ENCODE measurements at regions not wholly inside any gene's neighbourhood (a gene's known extent, or its start where the extent isn't known, plus 50 kb on each side); places are given as distances from the start of the nearest gene placed in this dataset.

DNA sequence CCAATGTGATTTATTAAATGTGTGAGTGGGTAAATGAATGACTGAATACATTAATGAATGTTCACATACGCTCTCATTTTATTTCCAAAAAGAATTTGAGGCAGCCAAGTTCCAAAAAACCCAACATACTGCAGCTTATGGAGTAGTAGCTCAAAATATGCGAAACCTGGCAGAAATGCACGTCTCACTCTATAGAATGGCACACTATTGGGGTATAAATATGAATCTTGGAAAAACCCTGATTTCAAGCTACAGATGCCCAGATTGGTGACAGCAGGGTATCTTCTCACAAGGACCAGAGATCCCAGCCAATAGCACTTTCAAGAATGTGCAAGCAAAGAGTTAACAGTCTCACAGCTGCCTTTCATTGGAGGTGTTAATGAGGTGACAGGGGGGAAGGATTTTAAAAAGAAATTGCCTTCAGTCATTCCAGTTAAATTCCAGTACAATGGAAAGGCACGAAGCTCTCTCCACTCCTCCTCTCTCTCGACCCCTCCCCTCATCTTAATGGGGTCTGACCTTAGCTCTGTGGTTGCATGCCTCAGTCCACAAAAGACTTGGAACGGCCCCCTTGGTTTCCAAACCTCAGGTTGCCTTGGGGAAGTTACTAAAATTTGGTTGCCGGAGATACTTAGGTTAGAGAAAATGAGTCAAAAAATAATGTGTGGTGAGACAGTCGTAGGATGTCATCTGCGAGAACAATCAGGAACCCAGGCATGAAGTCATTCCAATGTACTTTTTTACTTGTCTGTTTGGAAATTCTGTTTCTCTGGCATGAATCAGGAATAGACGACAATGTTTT lies 307.4 kb downstream of the NFIB start:
- TF ChIP-seq, protein P1, sequence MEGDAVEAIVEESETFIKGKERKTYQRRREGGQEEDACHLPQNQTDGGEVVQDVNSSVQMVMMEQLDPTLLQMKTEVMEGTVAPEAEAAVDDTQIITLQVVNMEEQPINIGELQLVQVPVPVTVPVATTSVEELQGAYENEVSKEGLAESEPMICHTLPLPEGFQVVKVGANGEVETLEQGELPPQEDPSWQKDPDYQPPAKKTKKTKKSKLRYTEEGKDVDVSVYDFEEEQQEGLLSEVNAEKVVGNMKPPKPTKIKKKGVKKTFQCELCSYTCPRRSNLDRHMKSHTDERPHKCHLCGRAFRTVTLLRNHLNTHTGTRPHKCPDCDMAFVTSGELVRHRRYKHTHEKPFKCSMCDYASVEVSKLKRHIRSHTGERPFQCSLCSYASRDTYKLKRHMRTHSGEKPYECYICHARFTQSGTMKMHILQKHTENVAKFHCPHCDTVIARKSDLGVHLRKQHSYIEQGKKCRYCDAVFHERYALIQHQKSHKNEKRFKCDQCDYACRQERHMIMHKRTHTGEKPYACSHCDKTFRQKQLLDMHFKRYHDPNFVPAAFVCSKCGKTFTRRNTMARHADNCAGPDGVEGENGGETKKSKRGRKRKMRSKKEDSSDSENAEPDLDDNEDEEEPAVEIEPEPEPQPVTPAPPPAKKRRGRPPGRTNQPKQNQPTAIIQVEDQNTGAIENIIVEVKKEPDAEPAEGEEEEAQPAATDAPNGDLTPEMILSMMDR (IDR thresholded peaks at IDR 0.05; ENCODE audit: low read depth, low read length, poor library complexity, severe bottlenecking): no peak
- no peak for TF ChIP-seq EZH2phosphoT487 (IDR thresholded peaks at IDR 0.05; ENCODE audit: borderline replicate concordance, low read length)

All from DOHH2 (cell line).